SW 1271 (cell line): ENCODE measurements at regions not wholly inside any gene's neighbourhood (a gene's known extent, or its start where the extent isn't known, plus 50 kb on each side); places are given as distances from the start of the nearest gene placed in this dataset.
"Not testable (repeated sequence)": the region's sequence is repeated elsewhere in the genome, so short reads cannot be mapped to it uniquely, and the experiment has no call there.

ENCODE experiments used
- DNase-seq, 2 experiments: peaks; one replicate each; lab custom pipeline; 2025; lab: John Stamatoyannopoulos, UW

DNA sequence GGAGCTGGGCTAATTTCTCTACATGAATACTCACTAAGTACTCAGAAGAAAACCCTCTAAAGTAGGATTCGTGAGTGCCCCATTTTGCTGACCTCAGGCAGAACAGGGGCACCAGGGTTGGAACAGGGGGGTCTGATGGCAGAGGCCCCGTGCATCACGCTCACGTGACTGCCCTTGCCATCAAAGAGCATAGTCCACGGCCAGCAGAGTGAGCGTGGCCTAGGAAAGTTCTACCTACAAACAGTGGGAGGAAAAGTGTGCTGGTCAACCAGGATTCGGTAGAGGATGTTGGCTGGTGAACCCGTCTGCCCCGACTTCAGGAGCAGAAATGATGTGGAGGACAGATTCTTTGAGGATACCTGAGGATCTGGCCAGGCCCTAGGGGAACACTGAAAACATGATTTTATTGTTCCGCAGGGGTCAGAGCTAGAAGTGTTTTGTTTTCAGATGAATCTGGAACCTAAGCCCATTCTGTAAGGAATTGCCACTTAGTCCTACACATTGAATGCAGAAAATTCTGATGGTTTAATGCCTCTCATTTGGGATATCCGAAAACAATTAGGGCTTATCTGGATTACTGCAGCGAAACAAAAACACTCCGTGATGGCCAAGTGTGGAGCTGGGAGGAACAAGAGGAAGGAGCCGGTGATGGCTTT is 138.8 kb upstream of the SHH start:
- DNase-seq, result no peak

DNA sequence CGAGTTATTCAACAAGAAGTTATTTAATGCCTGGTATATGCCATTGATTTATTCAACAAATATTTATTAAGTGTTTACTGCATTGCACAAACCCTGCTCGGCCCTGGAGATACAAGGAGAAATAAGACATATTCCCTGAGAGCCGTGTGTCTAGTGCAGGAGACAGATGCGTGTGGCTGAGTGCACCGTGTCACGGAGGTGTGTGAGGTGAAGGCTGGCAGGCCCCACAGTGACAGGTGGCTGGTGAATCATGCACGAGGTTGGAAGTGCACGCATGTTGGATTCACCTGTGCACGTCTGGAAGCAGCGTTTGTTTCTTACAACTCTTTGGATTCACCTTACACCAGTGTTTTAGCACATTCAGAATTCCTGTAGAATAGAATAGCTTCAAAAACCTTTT is 136.6 kb upstream of the SHH start:
- DNase-seq, result no peak

DNA sequence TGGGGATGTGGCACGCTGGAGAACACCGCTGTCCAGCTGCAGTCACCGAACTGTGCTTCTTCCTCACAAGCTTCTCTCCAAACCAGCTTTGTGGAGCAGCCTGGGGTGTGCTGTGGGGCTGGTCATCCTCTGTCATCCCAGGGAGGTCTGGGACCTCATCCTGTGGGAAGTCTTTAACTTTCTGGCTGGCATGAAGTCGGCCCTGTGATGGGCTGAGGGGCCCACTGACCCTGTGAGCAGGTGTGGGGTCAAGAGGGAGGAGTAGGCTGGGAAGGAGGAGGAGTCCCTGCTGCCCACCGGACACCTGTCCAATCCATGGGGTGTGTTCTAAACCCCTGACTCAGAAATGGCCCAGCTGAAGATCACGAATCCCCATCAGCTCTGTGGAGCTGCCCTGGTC is 136.2 kb upstream of the SHH start:
- no peak for DNase-seq

DNA sequence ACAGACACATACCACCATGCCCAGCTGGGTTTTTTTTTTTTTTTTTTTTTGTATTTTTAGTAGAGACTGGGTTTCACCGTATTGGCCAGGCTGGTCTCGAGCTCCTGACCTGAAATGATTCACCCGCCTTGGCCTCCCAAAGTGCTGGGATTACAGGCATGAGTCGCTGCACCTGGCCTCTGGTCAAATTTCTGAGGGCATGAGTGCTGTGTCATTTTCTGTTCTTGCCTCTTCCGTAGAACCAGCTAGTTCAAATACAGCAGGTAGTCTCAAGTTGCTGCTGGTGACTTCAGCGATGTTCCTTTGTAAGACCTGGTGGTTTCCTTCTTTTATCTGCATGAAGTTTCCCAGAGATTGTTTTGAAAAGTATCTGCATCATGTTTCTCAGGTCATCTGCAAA is 134.8 kb upstream of the SHH start:
- DNase-seq, result no peak

DNA sequence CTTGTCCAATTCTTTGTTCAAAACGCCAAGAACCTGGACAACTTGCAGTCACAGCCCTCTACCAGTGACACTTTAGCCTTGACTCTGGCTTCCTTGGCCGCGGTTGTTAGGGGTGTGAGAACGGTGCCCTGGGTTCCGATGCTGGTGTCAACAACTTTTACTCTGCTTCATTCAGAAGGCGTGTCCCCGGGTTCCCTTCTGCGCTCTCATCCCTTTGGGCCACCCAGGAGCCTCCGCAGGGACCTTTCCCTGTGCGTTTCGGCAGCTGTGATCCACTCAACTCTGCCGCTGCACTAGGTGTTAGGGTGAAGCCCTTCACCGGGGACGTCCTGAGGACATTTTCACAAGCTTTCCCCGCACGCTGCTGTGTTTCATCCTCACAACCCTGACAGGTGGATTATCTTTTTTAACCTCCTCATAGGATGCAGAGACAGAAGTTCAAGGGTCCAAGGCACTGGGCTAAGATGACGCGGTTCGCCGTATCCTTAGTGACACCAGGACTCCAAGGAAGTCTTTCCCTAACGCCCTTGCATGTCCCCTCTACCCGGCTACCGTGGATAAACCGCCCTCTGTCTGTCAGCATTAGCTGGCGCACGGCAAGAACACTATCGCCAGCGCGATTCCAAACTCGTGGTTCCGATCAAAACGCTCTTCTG is 133.5 kb upstream of the SHH start:
- no peak for DNase-seq

DNA sequence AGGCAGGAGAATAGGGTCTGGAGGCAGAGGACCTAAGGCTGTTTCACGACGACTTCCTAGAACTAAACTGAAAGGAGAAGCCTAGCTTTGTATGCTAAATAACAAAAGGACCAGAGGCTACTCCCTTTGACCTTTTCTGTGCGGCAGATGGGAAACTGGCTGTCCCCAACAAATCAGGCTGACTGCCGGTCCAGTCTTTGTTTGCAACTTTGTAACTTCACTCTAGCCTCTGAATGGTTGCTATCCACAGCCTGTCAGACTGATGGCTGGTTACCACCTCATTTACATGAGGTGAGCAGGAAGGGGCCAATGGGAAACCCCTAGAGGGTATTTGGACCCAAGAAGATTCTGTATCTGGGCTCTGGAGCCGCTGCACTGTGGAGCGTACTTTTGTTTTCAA is 132.6 kb upstream of the SHH start:
- no peak for DNase-seq

DNA sequence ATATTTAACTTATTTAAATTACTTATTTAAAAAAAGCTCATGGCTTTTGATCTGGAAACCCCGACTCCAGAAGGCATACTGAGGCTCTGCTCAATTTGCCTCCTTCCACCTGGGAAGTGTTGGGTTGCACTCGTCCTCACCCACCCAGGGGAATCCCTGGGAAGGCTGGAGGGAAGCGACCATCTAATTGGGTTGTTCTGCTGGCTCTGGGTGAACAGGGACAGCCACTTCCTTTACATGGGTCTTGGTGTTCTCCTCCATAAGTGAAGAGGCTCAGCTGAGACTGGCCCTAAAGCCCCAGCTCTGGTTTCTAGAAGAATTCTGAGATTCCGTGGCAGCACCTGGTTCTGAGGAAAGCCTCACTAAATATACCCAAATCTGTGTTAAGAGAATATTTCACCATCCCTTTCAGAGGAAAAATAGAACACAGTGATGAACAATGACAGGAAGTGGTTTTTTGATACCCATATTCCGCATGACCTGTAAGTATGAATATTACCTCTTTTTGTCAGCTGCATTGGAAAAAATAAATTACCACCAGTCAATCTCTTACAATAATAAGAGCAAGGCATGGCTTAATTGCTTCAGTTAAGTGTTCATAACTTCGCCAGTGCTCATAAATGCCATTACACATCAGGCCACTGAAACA is 131.1 kb upstream of the SHH start:
- no peak for DNase-seq

DNA sequence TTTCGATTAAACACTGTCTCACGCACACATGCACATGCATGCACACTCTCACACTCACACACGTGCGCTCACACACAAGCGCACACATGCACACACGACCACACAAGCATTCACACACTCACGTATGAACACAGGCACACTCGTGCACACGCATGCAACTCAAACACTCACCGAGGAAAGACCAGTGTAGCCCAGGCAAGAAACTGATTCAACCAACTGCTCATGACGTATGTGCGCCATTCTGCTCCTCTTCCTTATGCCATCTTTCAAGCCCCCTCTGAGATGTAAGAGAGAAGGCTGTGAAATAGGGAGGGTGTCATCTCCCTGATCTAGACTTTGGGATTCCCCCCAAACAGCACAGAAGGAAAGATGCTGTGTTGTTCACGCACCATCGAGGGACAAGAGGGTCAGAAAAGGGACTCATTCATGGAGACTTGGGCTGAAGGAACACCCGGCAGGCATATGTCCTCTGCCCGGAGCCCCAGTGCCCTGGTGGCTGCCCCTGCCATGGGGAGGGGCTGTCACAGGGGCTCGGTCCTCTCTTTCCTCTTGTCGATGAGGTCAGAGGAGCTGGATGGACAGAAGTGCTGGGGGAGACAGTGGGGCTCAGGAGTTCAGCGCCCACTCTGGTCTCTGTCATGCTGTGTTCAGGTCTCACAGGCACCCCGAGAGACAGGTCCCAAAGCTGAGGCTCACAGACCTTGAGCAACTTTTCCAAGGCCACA is 130.1 kb upstream of the SHH start:
- no peak for DNase-seq

DNA sequence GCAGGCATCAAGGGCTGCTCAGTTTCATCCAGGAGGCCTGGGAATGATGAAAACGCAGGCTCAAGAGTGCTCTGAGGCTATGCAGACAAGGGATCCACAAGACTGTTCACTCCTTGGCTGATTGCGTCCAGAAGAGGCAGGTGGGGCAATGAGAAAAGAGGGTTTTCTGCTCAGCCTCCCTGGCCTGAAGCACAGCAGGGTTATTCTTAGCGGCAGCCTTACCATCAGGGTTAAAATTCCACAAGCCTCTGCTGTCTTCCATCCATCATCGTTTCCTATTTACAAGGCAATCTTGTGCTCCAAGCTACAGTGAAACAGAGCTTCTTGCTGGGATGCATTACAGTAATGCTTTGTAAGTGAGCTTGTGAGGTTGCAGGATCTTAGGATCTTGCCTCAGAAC is 129.4 kb upstream of the SHH start:
- DNase-seq, result no peak

DNA sequence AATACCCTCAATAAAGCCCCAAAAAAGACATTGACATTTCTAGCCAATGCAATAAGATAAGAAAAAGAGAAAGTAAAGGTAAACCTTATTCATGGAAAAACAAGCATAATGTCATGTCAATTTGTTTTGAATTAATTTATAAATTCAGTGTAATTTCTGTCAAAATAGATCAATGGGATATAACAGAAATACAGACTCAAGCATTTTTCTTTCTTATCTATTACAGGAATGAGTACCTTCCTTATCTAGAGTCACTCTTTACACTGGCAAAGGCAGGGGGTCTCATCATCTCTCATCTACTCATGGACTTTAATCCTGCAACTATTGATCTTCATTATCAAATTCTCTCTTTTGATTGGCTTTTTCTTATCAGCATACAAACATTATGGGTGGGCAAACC is 127.1 kb upstream of the SHH start:
- DNase-seq, result no peak

DNA sequence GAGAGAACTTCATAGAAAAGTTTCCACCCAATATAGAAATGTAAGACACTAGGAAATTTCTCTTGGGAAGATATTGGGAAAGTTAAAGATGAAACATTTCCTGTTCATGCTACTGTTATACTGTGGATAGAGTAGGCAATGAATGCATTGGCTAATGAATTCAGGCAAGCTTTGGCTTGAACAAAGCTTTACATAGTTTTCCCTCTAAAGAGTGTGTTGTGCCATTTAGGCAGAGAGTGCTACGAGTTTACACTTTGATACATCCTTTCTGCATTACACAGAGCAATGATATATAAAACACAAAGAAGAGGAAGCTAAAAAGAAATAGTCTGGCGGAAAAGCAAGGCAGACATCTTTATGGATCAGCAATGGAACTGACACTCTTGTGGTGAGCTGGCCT is 125.9 kb upstream of the SHH start:
- no peak for DNase-seq

DNA sequence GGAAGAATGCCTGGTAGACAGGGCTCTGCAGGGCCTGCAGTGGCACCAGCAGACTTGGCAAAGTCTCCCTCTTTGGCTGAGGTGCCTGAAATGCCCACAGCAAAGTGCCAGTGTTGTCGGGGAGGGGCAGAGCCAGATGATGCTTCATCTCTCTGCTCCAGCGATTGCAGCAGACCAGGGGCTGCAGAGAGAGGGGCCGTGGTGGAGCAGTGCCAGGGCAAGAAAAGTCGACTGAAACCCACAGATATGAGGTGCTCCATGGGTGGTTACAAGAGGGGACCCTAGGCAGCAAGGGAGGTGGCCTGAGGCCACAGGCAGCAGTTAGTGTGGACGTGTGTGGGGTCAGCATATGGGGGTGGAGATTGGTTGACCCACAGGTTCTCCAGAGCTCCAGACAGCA is 123.5 kb upstream of the SHH start:
- no peak for DNase-seq

DNA sequence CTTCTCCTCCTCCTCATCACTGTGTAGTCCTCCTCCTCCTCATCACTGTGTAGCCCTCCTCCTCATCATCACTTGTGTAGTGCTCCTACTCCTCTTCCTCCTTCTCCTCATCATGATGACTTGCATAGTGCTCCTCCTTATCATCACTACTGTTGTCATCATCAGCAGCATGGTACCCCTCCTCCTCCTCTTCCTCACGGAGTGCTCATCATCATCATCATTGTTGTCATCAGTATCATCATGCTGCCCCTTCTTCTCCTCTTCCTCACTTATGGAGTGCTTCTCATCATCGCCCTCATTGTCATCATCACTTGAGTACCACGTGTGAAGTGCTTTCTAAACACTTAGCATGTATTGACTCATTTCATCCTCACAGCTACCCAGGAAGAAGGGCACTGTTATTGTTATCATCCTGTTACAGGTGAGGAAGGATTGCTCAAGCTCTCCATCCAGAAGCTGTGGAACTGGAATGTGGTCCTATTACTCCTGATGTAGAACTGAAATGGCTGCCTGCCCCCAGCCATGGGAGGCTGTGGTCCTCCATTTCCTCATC is 122.8 kb upstream of the SHH start:
- no peak for DNase-seq

DNA sequence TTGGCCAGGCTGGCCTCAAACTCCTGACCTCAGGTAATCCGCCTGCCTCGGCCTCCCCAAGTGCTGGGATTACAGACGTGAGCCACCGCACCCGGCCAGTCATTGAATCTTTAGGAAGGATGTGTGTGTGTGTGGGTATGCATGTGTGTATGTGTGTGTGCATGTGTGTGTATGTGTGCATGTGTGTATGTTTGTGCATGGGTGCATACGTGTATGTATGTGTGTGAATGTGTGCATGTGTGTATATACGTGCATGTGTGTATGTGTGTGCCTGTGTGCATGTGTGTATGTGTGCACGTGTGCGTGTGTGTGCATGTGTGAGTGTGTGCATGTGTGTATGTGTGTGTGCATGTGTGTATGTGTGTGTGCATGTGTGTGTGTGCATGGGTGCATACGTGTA is 120.1 kb upstream of the SHH start:
- not testable (repeated sequence) for DNase-seq

DNA sequence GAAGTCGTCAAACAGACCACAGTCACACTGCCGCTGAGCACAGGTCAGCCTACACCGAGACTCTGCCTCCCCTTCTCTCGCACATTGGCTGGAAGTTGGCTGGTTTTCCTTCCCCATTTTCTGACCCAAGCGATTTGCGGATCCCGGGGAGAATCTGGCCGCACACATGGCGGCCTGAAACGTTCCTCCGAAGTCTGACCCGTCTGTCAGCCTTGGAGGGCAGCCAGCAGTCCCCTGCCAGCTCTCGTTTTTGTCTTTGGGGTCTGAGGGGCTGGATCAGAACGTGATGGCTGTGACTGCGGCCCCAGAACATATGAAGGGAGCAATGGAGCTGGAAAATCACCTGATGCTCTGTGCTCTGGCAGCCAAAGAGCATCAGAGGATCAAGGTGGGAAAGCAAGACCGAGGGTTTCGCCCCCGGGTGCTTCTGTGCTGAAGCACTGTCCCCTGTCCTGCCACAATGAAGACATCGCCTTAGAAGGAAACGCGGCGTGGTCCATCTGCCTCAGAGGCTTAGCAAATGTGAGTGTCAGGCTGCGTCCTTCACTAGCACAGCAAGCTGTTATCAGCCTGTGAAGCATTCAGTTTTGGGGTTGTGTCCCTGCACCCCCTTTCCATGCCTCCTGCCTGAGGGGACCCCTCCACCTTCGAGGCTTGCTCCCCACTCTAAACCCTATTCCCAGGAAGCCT is 119.3 kb upstream of the SHH start:
- DNase-seq, result no peak

DNA sequence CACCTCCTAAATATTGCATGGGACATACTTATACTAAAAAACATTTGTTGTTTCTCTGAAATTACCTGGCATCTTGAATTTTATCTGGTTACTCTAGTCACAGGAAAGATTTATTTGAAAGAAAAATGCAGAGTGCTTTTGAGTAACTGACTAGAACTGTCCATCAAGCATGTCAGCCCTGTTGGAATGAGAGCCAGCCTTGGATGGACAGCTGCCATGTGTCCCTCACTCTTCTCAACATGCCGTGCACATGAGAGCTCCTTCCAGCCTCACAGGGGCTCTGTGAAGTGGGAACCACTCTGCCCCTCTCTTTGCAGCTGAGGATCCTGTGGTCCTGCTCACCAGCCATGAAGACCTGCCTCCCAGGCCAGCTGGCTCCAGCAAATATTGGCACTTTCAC is 118.3 kb upstream of the SHH start:
- no peak for DNase-seq

DNA sequence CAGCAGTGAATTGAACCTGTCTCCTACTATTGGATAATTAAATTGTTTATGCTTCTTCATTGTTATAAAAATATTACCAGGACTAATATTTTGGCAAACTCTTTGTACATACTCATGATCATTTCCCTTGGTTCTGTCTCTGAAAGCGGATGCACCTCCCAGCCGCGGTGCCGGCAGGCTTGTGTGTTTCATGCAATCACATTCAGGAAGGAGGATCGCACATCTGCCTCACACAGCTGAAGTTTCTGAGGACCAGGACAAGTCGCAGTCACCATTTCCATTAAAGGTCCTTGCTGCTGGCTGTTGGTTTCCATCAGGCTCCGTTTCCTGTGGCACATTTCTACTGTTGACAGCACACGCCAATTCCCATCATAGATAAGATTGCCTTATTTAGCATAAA is 117.8 kb upstream of the SHH start:
- DNase-seq, result no peak

DNA sequence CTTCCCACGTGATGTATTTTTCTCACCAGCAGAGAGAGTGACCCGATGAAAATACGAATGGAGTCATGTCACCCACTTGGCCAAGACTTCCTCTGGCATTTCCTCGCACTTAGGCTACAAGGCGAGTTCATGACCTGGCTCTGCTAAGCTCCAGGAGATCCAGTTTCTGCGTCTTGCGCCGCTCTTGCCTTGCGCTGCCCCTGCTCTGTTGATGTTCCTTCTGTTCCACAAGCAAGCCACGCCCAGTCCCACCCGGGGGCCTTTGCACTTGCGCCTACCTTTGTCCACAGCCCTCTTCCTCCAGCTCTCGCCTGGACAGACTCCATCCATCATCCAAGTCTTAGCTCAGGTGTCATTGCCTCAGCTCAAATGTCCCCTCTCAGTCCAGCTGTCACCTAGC is 116.3 kb upstream of the SHH start:
- no peak for DNase-seq

DNA sequence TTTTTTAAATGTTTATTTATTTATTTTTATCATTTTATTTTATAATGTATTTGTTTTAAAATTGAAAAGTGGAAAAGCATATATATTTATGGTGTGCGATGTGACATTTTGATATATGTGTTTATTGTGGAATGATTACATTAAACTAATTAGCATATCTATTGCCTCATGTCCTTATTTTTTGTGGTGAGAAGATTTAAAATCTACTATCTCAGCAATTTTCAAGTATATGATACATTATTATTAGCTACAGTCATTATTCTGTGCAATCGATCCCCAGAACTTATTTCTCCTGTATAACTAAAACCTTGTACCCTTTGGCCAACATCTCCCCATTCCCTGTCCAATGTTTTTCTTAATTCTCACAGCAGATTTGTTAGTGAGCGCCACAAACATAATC is 115.6 kb upstream of the SHH start:
- no peak for DNase-seq

DNA sequence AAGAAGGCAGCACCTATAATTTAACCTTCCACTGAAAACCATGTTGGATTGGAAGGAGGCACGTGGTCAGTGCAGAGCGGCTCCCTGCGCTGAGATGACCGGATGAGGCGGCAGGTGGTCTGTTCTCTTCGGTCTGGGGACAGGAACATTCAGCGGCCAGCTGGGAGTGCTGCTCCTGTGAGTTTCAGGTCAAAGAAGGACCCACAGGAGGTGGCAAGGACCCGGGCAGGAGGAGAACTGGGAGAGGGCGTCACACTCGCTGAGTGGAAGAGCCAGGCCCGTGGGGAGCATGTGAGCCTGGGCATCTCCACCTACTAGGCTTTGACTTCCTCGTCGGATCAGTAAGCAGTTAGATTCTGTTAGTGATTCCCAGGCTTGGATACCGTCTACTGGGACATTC is 113.4 kb upstream of the SHH start:
- DNase-seq, result no peak

DNA sequence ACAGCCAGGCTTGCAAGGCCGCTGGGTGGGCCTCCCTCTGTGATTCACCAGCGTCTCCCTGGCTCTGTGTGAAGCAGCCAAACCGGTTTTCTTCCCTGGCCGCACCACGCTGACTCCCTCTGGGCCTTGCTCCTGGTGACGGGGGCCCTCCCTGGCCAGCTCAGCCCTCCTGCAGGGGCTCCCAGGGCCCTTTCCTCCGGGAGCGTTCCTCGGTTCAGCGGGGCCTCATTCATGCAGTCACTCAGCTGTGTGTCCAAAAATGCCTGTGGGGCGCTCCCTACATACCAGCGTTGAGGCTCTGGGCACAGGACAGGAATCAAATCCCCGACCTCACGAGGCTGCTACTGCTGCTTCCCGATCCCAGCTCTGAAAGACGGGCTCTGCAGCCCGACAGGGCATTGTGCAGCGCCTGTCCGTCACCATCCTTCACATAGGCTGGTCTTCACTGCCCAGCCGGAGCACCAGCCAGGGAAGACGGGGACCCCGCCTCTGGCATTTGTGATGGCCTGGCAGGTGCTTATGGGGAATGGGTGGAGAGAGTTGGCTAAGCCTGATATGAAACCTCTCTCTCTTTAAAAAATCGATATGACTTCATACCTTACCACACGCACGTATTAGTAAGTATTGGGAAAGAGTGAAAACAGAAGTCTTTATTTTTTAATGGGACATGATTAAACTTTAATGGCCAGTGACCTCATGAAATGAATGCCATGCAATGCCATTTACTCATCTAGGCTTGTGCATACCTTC is 110.0 kb upstream of the SHH start:
- no peak for DNase-seq

DNA sequence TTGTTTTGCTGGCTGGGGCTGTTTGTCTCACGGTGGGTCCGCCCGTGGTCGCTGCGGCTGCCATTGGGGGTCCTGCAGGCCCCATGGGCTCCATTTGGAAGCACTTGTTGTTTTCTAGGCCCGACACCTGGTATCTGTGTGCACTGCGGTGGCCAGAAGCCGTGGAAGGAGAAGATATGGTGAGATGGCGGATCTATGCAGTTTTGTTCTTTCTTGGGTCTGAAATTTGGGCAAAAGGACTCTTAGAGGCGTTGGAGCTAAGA is 109.5 kb upstream of the SHH start:
- no peak for DNase-seq
